OCI-LY3 (cell line): ENCODE measurements at regions not wholly inside any gene's neighbourhood (a gene's known extent, or its start where the extent isn't known, plus 50 kb on each side); places are given as distances from the start of the nearest gene placed in this dataset.

Experiments
- H2AFZ ChIP-seq: fragments of 200-600, 300-600 bp; shearing (Covaris generic); 2 replicates; pipeline ENCODE4 v1.6.0; 2014; ENCODE audit warnings: antibody characterized with exemption, low read depth, low read length
- H3K27ac ChIP-seq: fragments of 200-600, 300-600 bp; sonication (generic); 2 replicates; pipeline ENCODE4 v1.5.1; 2014; ENCODE audit warnings: mild to moderate bottlenecking, low read length, moderate library complexity, mixed read lengths
- H3K27me3 ChIP-seq: fragments of 200-600, 300-600 bp; sonication (generic); 2 replicates; pipeline ENCODE4 v1.6.1; 2014; ENCODE audit warnings: low read depth, low read length, mixed read lengths
- H3K36me3 ChIP-seq: fragments of 200-600, 300-600 bp; sonication (generic); replicated peaks from 2 replicates; pipeline ENCODE3; 2014; ENCODE audit warnings: low read depth, low read length, mixed read lengths
- H3K4me1 ChIP-seq: fragments of 300-600, 200-600 bp; sonication (generic); 2 replicates; pipeline ENCODE4 v1.6.1; 2014; ENCODE audit warnings: low read length, mixed read lengths
- H3K4me2 ChIP-seq: fragments of 200-600, 300-600 bp; sonication (generic); 2 replicates; pipeline ENCODE4 v1.6.1; 2014; ENCODE audit warnings: low read length, mixed read lengths
- H3K4me3 ChIP-seq: fragments of 300-600, 200-600 bp; sonication (generic); 2 replicates; pipeline ENCODE4 v1.5.1; 2014; ENCODE audit warnings: antibody characterized with exemption, mild to moderate bottlenecking, low read length, moderate library complexity
- H3K79me2 ChIP-seq: fragments of 300-600, 200-600 bp; shearing (Covaris generic); 2 replicates; pipeline ENCODE4 v1.6.1; 2014; ENCODE audit warnings: mild to moderate bottlenecking, low read length, mixed read lengths
- H3K9ac ChIP-seq: fragments of 300-600, 200-600 bp; shearing (Covaris generic); 2 replicates; pipeline ENCODE4 v1.6.0; 2014; ENCODE audit warnings: mild to moderate bottlenecking, low read length, moderate library complexity
- H3K9me3 ChIP-seq: fragments of 200-600, 300-600 bp; shearing (Covaris generic); 2 replicates; pipeline ENCODE4 v1.6.1; 2014; ENCODE audit warnings: low read length, mixed read lengths; ENCODE audit not compliant: insufficient read depth
- H4K20me1 ChIP-seq: fragments of 200-600, 300-600 bp; sonication (generic); 2 replicates; pipeline ENCODE4 v1.6.1; 2016; ENCODE audit warnings: low read length, mixed read lengths; ENCODE audit not compliant: insufficient read depth
- CTCF ChIP-seq: fragments of 200-600, 300-600 bp; sonication (generic); IDR thresholded peaks from 2 replicates; pipeline ENCODE4 v1.5.1; 2014; ENCODE audit warnings: antibody characterized with exemption, low read length, low read depth
- EZH2phosphoT487 ChIP-seq: fragments of 200-600 bp; shearing (Covaris generic); IDR thresholded peaks from 2 replicates; pipeline ENCODE4 v1.6.1; 2018; ENCODE audit warnings: antibody characterized with exemption, mixed run types, low read depth

- Histone ChIP-seq H3K9ac (no peak overlapping the region), H3K36me3 (no peaks in the 10 kb centered on the region), H3K4me3 (no peak overlapping the region), H2AFZ (no peak overlapping the region), H3K27ac (no peak overlapping the region), H3K79me2 (no peaks in the 10 kb centered on the region), H3K4me2 (no peak overlapping the region), H3K4me1 (no peaks in the 10 kb centered on the region), H3K27me3 (no peaks in the 10 kb centered on the region), H4K20me1 (no peaks in the 10 kb centered on the region), H3K9me3 (no peaks in the 10 kb centered on the region)
- TF ChIP-seq EZH2phosphoT487 (no peak), CTCF (no peak)
Measured at GRCh38 chr2:7140306-7140705, 223.1 kb downstream of the RNF144A start.

- no peaks in the 10 kb centered on the region for H3K79me2 ChIP-seq
- no peak overlapping the region for H3K9ac ChIP-seq
- no peaks in the 10 kb centered on the region for H4K20me1 ChIP-seq
- H2AFZ ChIP-seq = no peak overlapping the region
- no peaks in the 10 kb centered on the region for H3K9me3 ChIP-seq
- no peak for TF ChIP-seq EZH2phosphoT487
- no peak for TF ChIP-seq CTCF
- H3K36me3 ChIP-seq = no peaks in the 10 kb centered on the region
- H3K4me3 ChIP-seq = no peak overlapping the region
- no peaks in the 10 kb centered on the region for H3K4me1 ChIP-seq
- no peak overlapping the region for H3K4me2 ChIP-seq
- H3K27me3 ChIP-seq = no peaks in the 10 kb centered on the region
- H3K27ac ChIP-seq = no peak overlapping the region
Measured at GRCh38 chr2:7145707-7146106, 228.5 kb downstream of the RNF144A start.

- Histone ChIP-seq H3K4me2 (no peak overlapping the region), H3K9ac (no peak overlapping the region), H3K4me3 (no peak overlapping the region), H3K27me3 (0 out of 2 replicates have a peak, but pooled peaks cover 2% of the 10 kb centered on the region), H2AFZ (no peak overlapping the region), H3K9me3 (no peaks in the 10 kb centered on the region; the same call in 1 of the 2 replicates), H4K20me1 (no peaks in the 10 kb centered on the region), H3K4me1 (no peaks in the 10 kb centered on the region), H3K79me2 (no peaks in the 10 kb centered on the region), H3K36me3 (no peaks in the 10 kb centered on the region), H3K27ac (no peak overlapping the region)
- TF ChIP-seq CTCF (no peak), EZH2phosphoT487 (no peak)
Measured at GRCh38 chr2:7146151-7146550, 228.9 kb downstream of the RNF144A start.

- no peaks in the 10 kb centered on the region; the same call in 1 of the 2 replicates for H3K9me3 ChIP-seq
- H3K27me3 ChIP-seq = peaks cover 9% of the 10 kb centered on the region; the same call in 1 of the 2 replicates
- no peak overlapping the region for H2AFZ ChIP-seq
- H3K79me2 ChIP-seq = no peaks in the 10 kb centered on the region
- no peak overlapping the region for H3K4me2 ChIP-seq
- H3K27ac ChIP-seq = no peak overlapping the region
- H3K36me3 ChIP-seq = no peaks in the 10 kb centered on the region
- H3K4me1 ChIP-seq = no peaks in the 10 kb centered on the region
- no peaks in the 10 kb centered on the region for H4K20me1 ChIP-seq
- H3K9ac ChIP-seq = no peak overlapping the region
- no peak overlapping the region for H3K4me3 ChIP-seq
- no peak for TF ChIP-seq EZH2phosphoT487
- no peak for TF ChIP-seq CTCF
Measured at GRCh38 chr2:7154656-7155055, 237.4 kb downstream of the RNF144A start.
